SU-DHL-6 (cell line): ENCODE measurements at regions not wholly inside any gene's neighbourhood (a gene's known extent, or its start where the extent isn't known, plus 50 kb on each side); places are given as distances from the start of the nearest gene placed in this dataset.

Source experiments
- EZH2phosphoT487 ChIP-seq: fragments of 200-600 bp; sonication (generic), shearing (Covaris generic); conservative IDR thresholded peaks from 2 replicates; pipeline ENCODE4 v1.6.1; 2018; ENCODE audit warnings: mild to moderate bottlenecking, antibody characterized with exemption, low read length, moderate library complexity, mixed read lengths
- TF ChIP-seq, protein P1 (sequence below): fragments of 200-600 bp; sonication (generic); IDR thresholded peaks from one replicate; pipeline ENCODE4 v1.5.1; 2017; ENCODE audit warnings: antibody characterized with exemption, mild to moderate bottlenecking, low read length, moderate library complexity; ENCODE audit not compliant: insufficient read depth, poor library complexity, severe bottlenecking

DNA sequence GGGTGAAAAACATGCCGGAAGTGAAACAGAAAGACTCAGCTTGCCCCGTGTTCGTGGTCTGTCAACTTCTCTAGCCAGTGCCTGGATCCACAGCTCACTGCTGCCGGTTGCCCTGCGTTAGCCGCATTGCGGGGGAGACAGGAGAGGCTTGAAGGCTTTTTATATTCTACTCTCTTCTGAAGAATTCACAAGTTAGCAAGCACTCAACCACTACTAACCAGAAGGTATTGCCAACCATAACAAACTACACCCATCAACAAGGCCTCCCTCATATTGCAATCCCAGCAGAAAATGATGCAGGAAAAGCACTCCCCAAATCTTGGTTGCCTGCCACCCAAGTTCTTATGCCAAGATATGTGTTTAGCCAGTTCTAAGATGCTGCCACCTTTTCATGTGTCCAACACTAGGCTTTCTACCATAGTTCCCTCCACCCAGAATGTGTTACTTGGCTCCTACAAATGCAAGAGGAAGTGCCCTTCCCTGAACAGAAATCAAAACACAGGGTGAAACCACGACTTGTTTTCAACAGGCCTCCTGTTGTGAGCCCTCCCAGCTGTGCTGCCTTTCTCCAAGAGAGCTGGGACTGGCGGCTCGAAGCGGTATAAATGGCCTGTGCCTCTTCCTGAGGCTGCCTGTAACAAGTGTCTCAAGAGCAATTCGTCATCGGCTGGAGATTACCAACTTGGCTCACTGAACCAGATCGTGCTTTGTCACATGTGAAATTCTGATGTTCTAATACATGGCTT lies 129.0 kb downstream of the SNX18 start:
- TF ChIP-seq, protein P1, sequence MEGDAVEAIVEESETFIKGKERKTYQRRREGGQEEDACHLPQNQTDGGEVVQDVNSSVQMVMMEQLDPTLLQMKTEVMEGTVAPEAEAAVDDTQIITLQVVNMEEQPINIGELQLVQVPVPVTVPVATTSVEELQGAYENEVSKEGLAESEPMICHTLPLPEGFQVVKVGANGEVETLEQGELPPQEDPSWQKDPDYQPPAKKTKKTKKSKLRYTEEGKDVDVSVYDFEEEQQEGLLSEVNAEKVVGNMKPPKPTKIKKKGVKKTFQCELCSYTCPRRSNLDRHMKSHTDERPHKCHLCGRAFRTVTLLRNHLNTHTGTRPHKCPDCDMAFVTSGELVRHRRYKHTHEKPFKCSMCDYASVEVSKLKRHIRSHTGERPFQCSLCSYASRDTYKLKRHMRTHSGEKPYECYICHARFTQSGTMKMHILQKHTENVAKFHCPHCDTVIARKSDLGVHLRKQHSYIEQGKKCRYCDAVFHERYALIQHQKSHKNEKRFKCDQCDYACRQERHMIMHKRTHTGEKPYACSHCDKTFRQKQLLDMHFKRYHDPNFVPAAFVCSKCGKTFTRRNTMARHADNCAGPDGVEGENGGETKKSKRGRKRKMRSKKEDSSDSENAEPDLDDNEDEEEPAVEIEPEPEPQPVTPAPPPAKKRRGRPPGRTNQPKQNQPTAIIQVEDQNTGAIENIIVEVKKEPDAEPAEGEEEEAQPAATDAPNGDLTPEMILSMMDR: no peak
- no peak for TF ChIP-seq EZH2phosphoT487
